Kasumi-1 (cell line): ENCODE measurements at regions not wholly inside any gene's neighbourhood (a gene's known extent, or its start where the extent isn't known, plus 50 kb on each side); places are given as distances from the start of the nearest gene placed in this dataset.
"Not testable (repeated sequence)": the region's sequence is repeated elsewhere in the genome, so short reads cannot be mapped to it uniquely, and the experiment has no call there.

Source experiments
- DNase-seq, 2 experiments: peaks; one replicate each; lab custom pipeline; 2025; lab: John Stamatoyannopoulos, UW

- DNase-seq: no peak
Observed at GRCh38 chr5:125950012-125950615, 473.1 kb upstream of the GRAMD2B start.

- peak; percentile 31 to 49 for DNase-seq
Observed at GRCh38 chr5:125961150-125961549, 462.1 kb upstream of the GRAMD2B start.

GRCh38 chr5:125965577-125965976 is 457.6 kb upstream of the GRAMD2B start:
- no peak for DNase-seq

GRCh38 chr5:125967576-125967975 is 455.6 kb upstream of the GRAMD2B start:
- DNase-seq: no peak

- DNase-seq: no peak
Observed at GRCh38 chr5:125969011-125969813, 454.0 kb upstream of the GRAMD2B start.

- no peak for DNase-seq
Observed at GRCh38 chr5:125969814-125970171, 453.4 kb upstream of the GRAMD2B start.

GRCh38 chr5:125970631-125971307 is 452.4 kb upstream of the GRAMD2B start:
- DNase-seq: no peak

- no peak for DNase-seq
Observed at GRCh38 chr5:125972706-125973105, 450.5 kb upstream of the GRAMD2B start.

- no peak for DNase-seq
Observed at GRCh38 chr5:125974679-125975078, 448.5 kb upstream of the GRAMD2B start.

GRCh38 chr5:125976421-125977000 is 446.7 kb upstream of the GRAMD2B start:
- no peak for DNase-seq

GRCh38 chr5:125978015-125978414 is 445.2 kb upstream of the GRAMD2B start:
- DNase-seq: no peak

- DNase-seq: no peak
Observed at GRCh38 chr5:125979636-125980035, 443.6 kb upstream of the GRAMD2B start.

GRCh38 chr5:125981016-125981415 is 442.2 kb upstream of the GRAMD2B start:
- DNase-seq: no peak

GRCh38 chr5:125987677-125988255 is 435.4 kb upstream of the GRAMD2B start:
- DNase-seq: no peak

GRCh38 chr5:125992050-125992449 is 431.2 kb upstream of the GRAMD2B start:
- no peak for DNase-seq

- not testable (repeated sequence) for DNase-seq
Observed at GRCh38 chr5:125999271-126000030, 423.8 kb upstream of the GRAMD2B start.

- DNase-seq: no peak
Observed at GRCh38 chr5:126000507-126000906, 422.7 kb upstream of the GRAMD2B start.

- no peak for DNase-seq
Observed at GRCh38 chr5:126002222-126002897, 420.8 kb upstream of the GRAMD2B start.

- DNase-seq: no peak
Observed at GRCh38 chr5:126003309-126003708, 419.9 kb upstream of the GRAMD2B start.

GRCh38 chr5:126004636-126005035 is 418.6 kb upstream of the GRAMD2B start:
- no peak for DNase-seq

- DNase-seq: no peak
Observed at GRCh38 chr5:126007841-126008240, 415.4 kb upstream of the GRAMD2B start.
